Activated CD8-positive, alpha-beta memory T cell treated with anti-CD3 and anti-CD28 coated beads for 48 hours (primary cell): ENCODE measurements at regions not wholly inside any gene's neighbourhood (a gene's known extent, or its start where the extent isn't known, plus 50 kb on each side); places are given as distances from the start of the nearest gene placed in this dataset.

ENCODE experiments used
- DNase-seq, 3 experiments: peaks; one replicate each; pipeline ENCODE4 v3.0.0-alpha.2; 2020; ENCODE audit warnings: low read depth in 2 of 3, low spot score in 2 of 3

DNA sequence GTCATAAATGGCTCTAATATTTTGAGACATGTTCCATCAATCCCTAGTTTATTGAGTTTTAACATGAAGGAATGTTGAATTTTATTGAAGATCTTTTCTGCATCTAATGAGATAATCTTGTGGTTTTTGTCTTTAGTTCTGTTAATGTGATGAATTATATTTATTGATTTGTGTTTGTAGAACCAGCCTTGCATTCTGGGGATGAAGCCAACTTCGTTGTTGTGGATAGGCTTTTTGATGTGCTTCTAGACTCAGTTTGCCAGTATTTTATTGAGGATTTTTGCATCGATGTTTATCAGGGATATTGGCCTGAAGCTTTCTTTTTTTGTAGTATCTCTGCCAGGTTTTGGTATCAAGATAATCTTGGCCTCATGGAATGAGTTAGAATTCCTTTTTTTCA, 72.0 kb upstream of the CD96 start:
- DNase-seq: no peak

DNA sequence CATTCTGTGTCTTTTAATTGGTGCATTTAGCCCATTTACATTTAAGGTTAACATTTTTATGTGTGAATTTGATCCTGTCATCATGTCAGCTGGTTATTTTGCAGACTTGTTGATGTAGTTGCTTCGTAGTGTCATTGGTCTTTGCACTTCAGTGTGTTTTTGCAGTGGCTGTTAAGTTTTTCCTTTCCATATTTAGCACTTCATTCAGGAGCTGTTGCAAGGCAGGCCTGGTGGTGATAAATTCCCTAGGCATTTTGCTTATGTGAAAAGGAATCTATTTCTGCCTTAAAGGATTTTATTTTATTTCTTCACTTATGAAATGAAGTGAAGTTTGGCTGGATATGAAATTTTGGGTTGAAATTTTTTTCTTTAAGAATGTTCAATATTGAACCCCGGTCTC, 70.2 kb upstream of the CD96 start:
- no peak for DNase-seq

DNA sequence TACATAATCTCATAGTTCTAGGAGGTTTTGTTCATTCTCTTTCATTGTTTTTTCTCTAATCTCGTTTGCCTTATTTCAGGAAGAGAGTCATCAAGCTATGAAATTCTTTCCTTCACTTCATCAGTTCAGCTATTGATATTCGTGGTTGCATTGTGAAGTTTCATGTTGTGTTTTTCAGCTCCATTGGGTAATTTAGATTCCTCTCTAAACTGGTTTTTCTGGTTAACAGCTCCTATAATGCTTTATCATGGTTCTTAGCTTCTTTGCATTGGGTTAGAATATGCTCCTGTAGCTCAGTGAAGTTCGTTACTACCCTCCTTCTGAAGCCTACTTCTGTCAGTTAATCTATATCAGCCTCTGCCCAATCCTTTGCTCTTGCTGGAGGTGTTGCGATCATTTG, 69.4 kb upstream of the CD96 start:
- DNase-seq: no peak

DNA sequence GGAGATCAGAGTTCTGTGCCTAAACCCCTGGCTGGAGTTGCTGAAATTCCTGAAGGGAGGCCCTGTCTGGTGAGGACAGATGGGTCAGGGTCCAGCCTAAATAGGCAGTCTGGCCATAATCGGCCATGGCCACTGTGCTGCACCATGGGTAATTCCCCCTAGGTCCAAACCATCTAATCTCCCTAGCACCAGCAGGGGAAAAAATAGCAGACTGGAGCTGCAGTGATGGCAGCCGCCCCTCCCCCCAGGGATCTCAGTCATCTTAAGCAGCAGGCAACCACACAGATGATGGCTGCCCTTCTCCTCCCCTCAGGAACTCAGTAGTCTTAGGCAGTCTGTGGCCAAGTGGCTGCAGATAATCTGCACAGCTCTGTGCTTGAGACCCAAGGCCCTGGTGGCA, 68.4 kb upstream of the CD96 start:
- DNase-seq: no peak

DNA sequence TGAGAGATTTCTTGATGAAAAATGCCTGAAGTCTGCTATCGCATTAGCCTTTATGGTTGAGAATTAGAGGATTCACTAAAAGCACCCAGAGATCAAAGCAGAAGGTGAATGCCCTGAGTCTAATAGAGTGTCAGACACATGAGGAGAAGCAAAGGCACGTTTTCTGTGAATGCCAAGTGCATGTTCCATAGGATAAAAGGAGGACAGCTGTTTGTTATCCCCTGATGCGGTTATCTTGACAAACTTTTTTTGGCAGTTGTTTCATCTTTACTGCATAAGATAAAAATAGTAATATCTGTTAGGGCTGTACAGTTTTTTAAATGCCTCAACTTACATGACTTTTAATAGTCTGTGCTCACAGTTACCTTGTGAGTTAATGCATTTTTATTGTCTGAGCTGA, 65.3 kb upstream of the CD96 start:
- no peak for DNase-seq

DNA sequence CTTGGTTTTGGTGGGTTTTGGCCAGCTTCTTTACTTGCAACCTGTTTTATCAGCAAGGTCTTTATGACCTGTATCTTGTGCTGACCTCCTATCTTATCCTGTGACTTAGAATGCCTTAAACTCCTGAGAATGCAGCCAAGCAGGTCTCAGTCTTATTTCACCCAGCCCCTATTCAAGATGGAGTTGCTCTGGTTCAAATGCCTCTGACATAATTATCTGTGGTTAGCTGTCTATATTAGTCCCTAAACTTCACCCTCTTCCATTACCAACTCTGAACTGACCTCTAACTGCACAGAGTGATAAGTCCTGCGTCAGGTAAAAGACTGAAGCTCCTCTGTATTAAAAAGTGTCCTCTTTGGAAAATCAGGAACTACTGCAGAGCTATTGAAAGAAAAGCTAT, 61.9 kb upstream of the CD96 start:
- DNase-seq: no peak

DNA sequence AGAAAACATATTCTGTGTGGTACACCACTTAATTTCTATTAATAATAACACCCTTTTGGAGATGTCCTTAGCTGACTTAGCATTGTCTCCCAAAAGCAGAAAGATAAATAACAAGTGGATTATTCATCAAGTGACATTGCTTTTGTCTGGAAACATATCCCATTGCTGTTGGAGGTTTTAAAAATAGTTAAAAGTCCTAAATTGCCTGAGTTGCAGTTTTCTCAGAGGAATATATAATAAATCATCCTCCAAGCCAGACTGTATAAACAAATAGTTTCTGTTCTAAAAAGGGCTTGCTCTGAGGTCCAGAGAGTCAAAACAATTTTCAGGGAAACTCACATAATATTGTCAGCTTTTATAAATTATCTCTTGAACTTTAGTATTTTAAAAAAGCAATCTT, 60.4 kb upstream of the CD96 start:
- DNase-seq: no peak

DNA sequence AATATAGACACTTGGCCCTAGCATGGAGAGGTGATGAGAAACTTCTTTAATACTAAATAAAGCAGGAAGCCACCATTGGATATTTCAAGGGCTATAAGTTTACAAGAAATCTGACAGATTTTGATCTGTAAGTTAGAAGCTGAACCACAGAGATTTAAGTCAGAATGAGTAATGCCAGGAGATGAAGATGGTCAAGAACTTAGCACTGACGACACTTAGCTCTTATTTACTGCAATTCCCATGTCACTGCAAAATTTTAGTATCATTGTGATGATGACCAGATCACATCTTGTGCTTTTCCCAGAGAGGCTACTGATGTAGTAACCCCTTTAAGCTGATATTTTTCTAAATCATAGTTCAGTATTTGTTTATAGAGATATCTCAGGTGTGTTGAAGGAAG, 59.4 kb upstream of the CD96 start:
- DNase-seq: no peak

DNA sequence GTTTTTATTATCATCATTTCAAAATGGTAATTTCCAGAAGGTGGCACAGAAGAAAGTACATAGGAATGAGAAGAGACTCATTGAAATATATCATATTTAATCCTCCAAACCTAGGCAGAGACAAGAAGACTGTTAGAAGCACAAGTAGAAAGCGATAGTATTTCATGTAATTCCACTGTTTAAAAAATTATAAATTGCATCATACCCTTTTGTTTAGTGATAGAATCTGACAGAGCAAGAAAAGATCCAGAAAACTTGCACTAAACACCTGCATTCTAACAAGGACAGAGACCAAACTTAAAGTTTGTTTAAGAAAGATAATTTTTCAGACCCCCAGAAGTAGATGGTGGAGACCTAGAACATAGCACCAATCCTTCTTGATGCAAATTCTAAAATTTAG, 56.9 kb upstream of the CD96 start:
- DNase-seq: no peak
